ENCODE measurements at regions not wholly inside any gene's neighbourhood (a gene's known extent, or its start where the extent isn't known, plus 50 kb on each side); places are given as distances from the start of the nearest gene placed in this dataset.

GRCh38 chr17:20890338-20890737, 152.5 kb downstream of the USP22 start:
- no peak for TF ChIP-seq CTCF (IDR thresholded peaks at IDR 0.05)
- no peak for TF ChIP-seq ZFX (IDR thresholded peaks at IDR 0.05; ENCODE audit: borderline replicate concordance)
